ENCODE measurements at regions not wholly inside any gene's neighbourhood (a gene's known extent, or its start where the extent isn't known, plus 50 kb on each side); places are given as distances from the start of the nearest gene placed in this dataset.
"Not testable (repeated sequence)": the region's sequence is repeated elsewhere in the genome, so short reads cannot be mapped to it uniquely, and the experiment has no call there.

GRCh38 chr22:47323518-47323917, 561.1 kb downstream of the TBC1D22A start:
- DNase-seq (ENCODE audit: insufficient read length, low spot score): no peak
- FAIRE-seq: no peak

- no peak for FAIRE-seq
- no peak for DNase-seq (ENCODE audit: insufficient read length, low spot score)
Observed at GRCh38 chr22:47322854-47323253, 560.4 kb downstream of the TBC1D22A start.

DNA sequence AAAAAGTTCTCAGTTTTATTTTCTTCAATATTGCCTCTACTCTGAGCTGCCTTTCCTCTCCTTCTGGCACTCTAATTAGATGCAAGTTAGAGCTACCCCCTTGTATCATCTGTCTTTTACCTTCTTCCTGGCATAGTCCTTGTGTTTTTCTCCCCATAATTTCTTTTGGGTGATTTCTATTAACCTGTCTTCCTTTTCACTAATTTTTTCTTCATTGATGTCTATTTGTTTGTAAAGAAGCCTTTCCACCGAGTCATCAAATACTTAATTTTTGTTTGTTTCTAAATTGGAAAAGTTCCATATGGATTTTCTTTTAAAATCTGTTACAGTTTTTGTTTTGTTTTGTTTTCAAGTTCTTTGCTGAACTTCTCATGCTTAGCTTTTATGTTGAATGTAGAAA, 558.1 kb downstream of the TBC1D22A start:
- FAIRE-seq: no peak

GRCh38 chr22:47318041-47318737, 555.7 kb downstream of the TBC1D22A start:
- FAIRE-seq: no peak
- DNase-seq (ENCODE audit: insufficient read length, low spot score): no peak

More for the DNA sequence above, 558.1 kb downstream of the TBC1D22A start:
- no peak for DNase-seq (ENCODE audit: insufficient read length, low spot score)

DNA sequence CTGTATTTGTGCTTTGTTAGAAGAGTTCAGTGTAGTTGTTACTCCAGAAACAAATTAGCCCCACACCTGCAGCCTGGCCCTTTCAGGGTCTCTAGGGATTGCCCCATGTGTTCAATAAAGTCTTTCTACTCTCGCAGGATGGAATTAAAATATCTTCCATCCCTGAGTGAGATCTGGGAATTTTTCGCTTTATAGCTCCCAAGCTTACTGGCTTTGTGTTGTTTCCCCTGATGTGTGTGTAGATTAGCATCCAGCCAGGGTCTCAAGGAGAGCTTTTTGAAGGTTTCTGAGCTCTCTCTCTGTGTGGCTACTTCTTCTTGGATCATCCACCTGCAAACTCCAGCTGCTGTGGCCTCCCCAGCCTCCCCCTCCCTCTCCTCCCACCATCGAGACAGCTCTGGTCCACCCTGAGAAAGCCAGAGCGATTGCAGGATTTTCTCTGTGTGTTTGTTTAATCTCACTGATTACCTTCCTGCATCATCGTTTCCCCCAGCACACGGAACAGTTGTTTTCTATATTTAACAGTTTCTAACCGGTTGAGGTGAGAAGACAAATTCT, 553.5 kb downstream of the TBC1D22A start:
- FAIRE-seq (no peak), DNase-seq (ENCODE audit: insufficient read length, low spot score) (no peak)

GRCh38 chr22:47310601-47311000, 548.2 kb downstream of the TBC1D22A start:
- DNase-seq (ENCODE audit: insufficient read length, low spot score) (no peak), FAIRE-seq (no peak)

- FAIRE-seq (no peak), DNase-seq (ENCODE audit: insufficient read length, low spot score) (no peak)
Observed at GRCh38 chr22:47309946-47310345, 547.5 kb downstream of the TBC1D22A start.

DNA sequence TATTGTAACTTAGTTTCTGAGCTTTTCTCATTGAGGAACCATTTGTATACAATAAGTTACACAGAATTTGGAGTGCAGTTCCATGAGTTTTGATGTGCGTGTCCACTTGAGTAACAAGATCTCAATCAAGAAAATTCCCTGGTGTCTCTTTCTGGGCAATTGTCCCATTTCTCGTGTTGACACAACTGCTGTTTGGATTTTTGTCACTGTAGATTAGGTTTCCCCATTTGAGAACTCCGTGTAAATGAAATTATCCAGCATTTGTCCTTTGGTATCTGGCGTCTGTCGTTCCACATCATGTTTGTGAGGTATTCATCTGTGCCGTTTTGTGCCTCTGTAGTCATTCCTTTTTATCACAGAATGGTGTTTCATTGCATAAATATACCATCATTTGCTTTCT, 547.0 kb downstream of the TBC1D22A start:
- DNase-seq (ENCODE audit: insufficient read length, low spot score) (no peak), FAIRE-seq (no peak)

- FAIRE-seq (no peak), DNase-seq (ENCODE audit: insufficient read length, low spot score) (no peak)
Observed at GRCh38 chr22:47308886-47309285, 546.4 kb downstream of the TBC1D22A start.

DNA sequence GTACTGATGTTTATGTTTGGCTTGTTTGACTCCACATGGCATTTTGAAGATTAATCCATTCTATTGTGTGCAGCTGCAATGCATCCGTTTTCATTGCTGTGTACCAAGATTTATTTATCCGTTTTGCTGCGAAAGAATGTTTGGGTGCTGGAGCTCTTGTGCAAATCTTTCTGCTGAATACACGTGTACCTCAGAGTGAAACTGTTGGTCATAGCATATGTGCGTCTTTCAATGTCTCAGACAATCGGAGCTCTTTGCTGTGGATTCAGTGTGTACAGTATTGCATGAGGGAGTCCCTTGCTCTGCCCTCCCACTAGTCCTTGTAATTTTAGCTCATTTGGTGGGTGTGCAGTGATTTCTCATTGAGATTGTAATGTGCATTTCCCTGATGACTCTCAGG, 545.4 kb downstream of the TBC1D22A start:
- FAIRE-seq: no peak

DNA sequence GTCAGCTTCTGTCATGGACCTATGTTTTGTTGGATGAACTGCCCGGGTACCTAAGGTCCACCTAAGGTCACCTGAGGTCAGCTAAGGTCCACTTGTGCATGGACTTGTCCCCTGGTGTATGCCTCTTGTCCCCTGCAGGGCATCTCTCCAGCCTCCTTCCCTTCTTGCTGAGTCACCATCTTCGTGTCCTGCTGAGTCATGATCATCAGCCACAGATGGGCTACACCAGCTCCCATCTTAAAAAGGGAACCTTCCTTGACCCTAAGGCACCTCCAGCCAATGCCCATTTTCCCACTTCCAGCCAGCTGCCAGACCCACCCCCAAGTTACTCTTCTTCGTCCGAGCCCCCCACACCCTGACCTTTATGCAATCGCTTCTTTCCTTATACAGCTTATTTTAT, 544.9 kb downstream of the TBC1D22A start:
- FAIRE-seq: no peak
- no peak for DNase-seq (ENCODE audit: insufficient read length, low spot score)

More for the DNA sequence above, 545.4 kb downstream of the TBC1D22A start:
- no peak for DNase-seq (ENCODE audit: insufficient read length, low spot score)

DNA sequence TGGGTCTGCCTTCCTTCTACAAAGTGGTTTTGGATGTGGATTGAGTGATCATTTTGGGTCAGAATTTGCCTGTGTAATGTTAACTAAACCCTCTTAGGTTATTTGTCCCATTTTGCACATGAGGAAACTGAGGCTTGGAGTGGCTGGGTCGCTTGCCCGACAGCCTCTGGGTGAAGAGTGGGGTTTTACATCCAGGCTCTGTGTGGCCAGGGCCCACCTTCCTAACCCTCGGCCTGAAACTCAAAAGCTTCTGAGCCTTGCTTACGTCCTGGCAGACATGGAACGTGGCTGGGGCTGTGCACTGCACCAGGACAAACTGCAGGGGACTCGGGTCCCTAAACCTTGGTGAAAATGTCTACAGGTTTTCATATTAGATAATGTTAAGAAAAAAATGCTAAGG, 542.4 kb downstream of the TBC1D22A start:
- DNase-seq (ENCODE audit: insufficient read length, low spot score) (no peak), FAIRE-seq (no peak)

GRCh38 chr22:47304191-47304831, 541.9 kb downstream of the TBC1D22A start:
- FAIRE-seq: no peak
- no peak for DNase-seq (ENCODE audit: insufficient read length, low spot score)

DNA sequence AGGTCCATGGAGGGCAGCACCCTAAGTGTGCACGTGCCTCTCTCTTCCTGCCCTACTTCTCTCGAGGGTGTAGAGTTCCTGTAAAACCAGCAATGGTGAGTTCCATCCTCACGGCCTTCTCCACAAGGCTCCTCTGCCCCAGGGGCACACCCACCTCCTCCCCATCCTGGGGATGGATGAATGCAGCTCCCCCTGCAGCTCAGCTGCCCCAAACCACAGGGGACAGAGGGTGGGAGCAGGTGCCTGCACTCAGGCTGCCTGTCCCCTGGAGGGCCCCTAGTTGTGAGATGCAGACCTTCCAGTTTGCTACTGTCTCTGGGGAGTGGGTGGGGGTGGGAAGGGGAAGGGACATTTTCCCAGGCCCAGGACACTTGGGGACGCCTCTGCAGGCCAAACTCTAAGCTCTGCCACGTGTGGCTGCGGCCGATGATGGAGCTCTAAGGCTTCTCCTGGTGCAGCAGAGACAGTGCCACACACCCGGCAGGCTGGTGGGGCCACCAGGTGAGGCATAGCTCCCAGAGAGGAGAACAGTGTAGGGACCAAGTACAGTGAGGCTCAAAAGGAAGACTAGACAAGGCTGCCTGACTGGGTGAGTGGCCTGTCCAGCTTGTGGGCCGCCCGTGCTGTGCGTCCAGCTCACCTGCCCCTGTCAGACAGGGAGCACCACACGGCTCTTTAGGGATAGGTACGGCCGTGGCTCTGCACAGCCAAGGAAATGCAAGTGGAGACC, 540.9 kb downstream of the TBC1D22A start:
- DNase-seq (ENCODE audit: insufficient read length, low spot score) (no peak), FAIRE-seq (no peak)

GRCh38 chr22:47302587-47302986, 540.1 kb downstream of the TBC1D22A start:
- FAIRE-seq; DNase-seq (ENCODE audit: insufficient read length, low spot score): not testable (repeated sequence)

DNA sequence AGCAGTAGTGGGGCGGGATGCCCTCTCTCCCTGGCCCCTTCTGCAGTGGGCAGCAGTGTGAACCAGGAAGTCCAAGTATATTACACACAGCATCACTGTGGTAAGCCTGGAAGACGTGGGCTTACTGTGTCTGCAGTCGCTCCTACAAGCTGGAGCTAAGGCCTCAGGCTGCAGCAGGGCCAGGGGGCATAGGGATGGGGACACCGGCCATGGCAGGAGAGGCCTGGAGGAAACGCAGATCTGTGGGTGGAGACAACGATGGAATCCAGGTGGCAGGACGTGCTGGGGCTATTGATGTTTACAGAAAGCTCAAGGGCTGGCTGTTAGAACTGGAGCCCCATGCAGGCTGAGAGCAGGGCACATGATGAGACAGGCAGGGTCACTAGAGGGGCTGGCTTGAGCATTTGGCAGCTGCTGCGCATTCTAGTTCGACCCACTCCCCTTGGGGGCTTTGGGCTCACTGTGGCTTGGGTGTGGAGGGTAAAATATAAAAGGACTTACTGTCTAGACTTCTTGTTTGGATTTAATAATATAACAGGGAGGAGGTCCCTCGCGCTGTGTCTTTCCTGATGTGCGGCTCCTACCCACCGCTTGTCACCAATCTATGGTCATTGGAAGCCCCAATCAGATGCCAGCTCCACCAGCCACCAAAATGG, 539.5 kb downstream of the TBC1D22A start:
- DNase-seq (ENCODE audit: insufficient read length, low spot score) (no peak), FAIRE-seq (no peak)

GRCh38 chr22:47300698-47301405, 538.4 kb downstream of the TBC1D22A start:
- DNase-seq (ENCODE audit: insufficient read length, low spot score) (no peak), FAIRE-seq (no peak)

DNA sequence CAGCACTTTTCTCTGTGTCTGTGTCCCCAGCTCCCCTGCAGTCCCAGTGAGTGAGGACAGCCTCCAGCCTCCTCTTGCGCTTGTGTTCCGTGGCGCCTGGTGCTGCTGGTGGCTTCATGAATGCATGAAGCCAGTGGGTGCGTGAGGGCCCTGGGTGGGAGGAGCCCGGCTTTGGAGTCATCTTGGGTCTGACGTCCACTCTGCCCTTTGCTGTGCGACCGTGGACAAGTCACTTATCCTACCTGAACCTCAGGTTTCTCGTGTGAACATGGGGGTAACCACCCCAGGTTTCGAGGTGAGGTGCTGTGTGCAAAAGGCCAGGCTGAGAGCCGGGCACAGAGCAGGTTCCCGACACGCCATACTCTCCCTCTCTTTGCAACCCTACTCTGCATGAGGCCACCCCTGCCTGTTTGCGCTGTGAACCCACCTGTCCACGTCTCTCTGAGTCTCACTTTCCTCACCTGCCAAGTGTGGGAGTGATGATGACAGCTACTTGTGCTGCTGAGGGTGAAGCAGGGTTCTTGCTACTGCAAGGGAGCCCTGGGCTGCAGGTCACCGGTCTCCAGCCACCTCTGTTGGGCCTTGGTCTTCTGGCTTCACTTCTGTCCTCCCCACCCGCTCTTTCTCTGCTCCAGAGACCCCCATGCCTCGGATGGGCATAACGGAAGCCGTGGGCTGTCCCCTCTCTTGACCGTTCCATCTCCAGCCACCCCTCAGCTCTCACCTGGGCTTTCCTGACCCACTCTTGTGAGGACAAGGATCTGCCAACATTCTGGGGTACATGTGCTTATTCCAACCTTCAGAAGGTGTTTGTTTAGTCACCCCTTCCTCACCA, 537.6 kb downstream of the TBC1D22A start:
- DNase-seq (ENCODE audit: insufficient read length, low spot score) (no peak), FAIRE-seq (no peak)

- FAIRE-seq (no peak), DNase-seq (ENCODE audit: insufficient read length, low spot score) (no peak)
Observed at GRCh38 chr22:47299211-47299862, 536.9 kb downstream of the TBC1D22A start.

All from HTR-8/SVneo (cell line).